TTC549 (cell line): ENCODE measurements at regions not wholly inside any gene's neighbourhood (a gene's known extent, or its start where the extent isn't known, plus 50 kb on each side); places are given as distances from the start of the nearest gene placed in this dataset.

Experiments used
- FAIRE-seq: peaks from 2 replicates; lab custom pipeline; 2012; peaks lifted over from hg19 to GRCh38; lab: Jason Lieb, UNC

DNA sequence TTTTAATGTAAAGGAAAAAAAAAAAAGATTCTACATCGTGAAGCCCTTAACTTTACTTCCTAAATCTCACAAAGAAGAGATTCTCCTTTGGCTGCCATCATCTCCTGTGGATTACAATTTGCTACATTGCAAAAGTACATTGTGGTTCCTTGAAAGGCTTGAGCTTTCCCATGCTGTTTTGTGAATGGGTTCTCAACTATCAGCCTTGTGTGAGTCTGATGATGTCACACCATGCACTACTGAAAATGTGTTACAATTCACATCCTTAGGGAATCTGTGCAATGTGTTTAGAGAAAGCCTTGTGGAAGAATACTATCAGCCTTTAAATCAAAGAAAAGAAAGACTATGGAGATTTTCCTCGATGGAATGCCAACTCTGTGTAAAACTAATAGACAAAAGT, 510.0 kb upstream of the ALCAM start:
- no peak for FAIRE-seq

DNA sequence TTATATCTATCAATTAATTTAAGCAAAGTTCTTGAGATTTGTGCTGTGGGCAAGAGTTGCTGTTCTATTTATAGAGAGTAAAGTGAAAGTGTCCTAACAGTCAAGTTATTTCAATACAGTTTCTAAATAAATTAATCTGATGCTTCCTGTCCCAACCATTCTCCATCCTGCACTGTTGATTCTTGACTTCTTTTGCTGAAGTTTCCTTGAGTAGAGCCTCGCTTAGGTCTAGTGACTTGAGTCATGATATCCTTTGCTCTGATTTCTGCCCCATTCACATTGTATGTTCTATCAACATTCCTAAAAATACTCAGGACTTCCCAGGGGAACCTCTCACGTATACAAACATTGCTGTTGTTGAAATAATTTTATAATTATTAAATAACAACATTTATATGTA, 498.4 kb upstream of the ALCAM start:
- no peak for FAIRE-seq

DNA sequence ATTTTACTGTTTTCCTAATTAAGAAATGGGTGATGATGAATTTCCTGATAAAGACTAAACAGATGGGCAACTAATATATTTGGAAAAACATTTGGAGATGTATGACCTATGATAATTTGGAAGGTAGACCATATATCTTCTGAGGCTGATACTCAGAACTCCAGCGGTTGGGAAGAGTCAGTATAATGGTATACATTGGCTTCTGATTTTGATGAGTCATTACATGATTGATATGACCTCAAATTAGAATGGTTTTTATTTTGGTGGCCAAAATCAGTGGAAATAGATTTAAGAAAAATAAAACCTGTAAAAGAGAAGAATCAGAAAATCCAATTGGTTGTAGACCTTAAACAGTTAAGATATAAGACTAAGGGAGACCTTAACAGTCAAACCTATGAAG, 496.4 kb upstream of the ALCAM start:
- FAIRE-seq, result no peak

DNA sequence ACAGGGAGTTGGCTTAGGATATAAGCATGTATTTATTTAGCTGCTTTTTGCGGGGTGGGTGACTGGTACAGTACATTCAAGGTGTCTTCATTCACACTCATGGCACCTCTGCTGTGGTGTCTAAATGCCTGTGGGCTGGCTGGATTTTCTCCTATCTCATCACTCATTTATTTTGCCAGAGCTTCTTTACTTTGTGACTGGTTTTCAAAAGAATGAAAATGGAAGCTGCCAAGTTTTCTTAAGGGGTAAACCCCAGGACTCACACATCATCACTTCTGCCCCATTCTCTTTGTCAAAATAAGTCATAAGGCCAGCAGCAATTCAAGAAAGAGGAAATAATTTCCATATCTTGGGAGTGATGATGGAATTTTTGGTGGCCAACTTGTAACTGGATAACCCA, 493.4 kb upstream of the ALCAM start:
- no peak for FAIRE-seq

DNA sequence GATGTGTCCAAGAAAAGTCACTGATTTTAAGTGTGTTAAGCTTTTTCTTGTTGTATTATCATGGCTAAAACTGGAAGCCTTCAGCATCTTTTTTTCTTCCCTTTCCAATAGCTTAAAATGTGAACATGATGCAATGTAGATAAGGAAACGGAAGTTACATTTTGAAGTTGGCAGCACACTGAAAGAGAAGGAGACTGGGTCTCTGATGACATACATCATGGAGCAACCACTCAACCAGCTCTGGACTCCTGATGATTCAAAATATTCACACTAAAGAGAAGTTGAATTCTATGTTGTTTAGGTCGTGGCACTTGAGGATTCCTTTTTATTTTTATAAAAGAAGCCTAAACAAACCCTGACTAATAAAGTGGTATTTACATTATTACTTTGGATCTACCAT, 488.3 kb upstream of the ALCAM start:
- no peak for FAIRE-seq

DNA sequence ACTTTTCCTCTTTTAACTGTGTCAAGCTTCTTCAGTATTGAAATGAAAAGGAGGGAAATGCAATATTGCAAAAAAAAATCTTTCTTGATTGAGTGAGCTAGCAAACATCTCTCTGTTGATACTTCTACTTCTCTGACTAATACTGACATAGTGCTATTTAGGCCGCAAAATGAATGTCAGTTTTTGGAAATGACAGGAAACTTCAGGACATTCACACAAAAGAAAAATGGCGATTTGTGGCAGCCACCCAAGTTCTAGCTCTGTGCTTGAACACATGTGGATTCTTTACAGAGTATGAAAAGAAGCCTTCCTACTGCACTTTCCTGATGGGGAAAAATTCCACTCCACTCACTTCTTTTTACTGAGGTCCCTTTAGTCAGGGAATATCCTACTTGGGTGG, 486.8 kb upstream of the ALCAM start:
- FAIRE-seq, result no peak

DNA sequence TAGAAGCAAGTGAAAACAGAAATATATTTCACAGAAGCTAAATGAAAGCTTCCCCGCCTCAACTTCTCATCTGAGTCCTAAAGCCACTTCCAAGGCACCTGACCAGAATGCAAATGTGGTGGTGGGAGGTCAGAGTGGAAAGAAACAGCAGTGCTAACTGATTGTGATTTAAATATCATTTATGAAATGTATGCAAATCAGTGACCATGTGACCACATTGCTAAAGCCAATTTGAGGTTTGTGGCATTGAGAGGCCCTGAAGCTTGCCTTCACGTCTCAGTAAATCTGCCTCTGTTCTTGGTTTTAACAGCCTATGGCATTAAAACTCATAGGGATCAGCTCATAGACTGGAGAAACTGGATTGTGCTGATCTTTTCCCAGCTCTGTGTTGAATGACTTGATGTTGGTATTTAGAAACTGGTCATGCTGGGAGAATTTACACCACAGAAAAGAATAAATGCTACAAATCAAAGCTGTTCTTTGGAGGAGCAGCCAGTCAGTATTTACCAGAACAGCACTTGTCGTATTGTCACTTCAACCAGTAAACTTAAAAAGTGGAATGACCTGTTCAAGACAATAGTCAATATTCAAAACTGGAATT, 481.4 kb upstream of the ALCAM start:
- FAIRE-seq, result no peak

DNA sequence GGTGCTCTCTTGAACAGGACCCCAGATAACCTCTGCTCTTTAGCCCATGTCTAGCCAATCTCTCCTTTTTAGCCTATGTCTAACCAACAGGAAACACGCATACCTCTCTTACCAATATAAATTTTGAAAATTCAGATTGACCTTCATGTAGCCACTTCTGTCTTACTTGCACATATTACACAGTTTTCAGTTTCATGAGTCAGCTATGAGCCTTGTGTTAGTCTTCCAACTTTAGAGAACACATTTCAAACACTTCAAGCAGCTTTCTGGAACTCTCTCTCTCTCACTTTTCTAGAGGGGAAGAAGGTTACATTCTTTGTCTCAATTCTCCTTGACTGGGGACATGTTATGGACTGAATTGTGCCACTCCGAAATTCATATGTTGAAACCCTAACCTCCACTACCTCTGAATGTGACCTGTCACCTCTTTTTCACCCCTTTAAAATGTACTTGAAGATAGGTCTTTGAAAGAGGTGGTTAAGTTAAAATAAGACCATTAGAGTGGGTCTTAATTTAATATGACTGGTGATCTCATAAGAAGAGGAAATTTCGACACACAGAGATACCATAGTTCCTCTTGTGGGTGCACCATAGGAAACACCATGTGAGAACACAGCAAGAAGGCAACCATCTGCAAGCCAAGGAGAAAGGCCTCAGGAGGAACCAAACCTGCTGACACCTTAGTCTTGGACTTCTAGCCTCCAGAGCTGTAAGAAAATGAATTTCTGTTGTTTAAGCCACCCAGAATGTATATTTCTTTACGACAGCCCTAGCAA, 480.3 kb upstream of the ALCAM start:
- no peak for FAIRE-seq

DNA sequence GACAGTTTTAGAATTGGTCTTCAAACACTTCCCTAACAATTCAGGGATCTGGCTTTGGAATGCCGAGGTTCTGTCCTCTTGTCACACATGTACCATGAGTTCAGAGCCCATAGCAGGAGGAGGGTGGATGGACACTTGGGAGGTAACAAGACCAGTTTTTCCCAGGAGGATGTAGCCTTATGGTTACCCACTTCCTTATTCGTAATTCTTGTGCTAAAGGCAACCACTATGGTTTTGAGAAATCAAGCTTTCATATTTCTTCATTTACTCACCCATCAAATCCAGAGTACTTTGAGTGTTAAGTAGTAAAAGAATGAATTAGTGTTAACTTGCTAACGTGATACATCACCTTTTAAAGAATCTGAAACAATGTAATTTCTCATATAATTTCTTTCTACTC, 479.6 kb upstream of the ALCAM start:
- FAIRE-seq, result no peak

DNA sequence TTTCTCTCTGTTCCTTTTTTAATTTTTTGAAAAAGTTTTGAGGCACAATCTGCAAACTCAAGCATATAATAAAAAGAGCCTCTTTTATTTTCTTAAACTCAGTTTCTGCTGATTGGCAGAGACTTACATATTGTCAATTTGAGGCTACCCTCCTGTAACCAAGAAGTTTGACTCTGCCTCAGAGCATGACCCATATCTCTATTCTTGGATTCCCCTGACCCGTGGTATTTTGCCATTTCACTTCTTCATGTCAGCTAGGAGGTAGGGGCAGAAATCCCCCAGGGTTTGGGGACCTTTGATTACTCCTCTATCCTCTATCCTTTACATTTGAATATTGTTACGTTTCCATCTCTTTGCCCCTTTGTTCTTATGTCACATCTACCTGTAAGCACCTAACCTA, 479.1 kb upstream of the ALCAM start:
- no peak for FAIRE-seq

DNA sequence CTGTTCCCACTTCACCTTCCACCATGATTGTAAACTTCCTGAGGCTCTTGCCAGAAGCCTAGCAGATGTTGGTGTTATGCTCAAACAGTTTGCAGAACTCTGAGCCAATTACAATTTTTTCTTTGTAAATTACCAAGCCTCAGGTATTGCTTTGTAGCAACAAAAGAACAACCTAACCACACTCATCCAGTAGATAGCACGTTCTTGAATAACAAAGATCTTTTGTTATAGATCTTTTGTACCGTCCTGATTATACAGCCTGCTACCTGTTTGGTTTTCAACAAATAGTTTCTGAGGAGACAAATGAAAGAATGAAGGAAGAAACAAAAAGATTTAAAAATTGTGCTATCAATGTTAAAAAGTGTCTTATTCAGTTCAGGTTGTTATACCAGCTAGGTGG, 474.7 kb upstream of the ALCAM start:
- FAIRE-seq, result no peak

DNA sequence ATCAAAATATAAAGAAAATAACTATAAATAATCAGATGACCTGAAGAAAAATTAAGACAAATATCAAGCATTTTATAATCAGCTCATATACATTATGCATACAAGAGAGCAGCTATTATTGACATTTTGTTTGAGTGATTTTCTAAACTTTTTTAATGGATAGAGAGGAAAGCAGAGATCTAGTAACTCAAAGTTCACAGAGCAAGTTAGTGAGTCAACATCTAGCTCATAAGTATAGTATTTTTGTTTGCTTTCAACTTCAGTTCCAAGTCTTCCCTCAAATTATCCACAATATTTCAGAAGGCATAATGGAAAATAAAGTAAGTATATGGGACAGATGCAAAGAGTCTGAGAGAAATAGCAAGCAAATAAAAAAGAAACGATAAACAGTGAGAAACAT, 470.1 kb upstream of the ALCAM start:
- FAIRE-seq, result no peak

DNA sequence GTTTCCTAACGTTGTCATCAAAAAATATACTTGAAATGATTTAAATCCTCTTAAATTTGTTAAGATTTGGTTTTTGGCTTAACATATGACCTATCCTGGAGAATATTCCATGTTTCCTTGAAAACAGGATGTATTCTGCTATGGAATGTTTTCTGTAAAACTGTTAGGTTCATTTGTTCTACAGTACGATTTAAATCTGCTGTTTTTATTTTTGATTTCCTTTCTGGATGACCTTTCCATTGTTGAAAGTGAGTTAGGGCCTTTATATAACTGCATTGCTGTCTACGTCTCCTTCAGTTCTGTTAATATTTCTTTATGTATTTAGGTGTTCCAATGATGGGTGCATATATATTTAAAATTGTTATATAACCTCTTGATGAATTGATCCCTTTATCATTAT, 465.3 kb upstream of the ALCAM start:
- FAIRE-seq, result no peak

DNA sequence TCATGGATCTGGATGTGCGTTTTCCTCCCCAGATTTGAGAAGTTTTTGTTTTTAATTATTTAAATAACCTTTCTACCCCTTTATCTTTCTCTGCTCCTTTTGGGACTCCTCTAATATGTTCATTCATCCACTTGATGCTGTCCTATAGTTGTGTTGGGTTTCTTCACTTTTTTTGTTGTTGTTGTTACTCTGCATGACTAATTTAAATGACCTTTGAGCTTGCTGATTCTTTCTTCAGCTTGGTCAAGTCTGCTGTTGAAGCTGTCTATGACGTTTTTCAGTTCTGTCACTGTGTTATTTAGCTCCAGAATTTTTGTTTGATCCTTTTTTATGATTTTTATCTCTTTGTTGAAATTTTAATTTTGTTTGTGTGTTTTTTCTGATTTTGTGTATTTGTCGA, 463.6 kb upstream of the ALCAM start:
- no peak for FAIRE-seq

DNA sequence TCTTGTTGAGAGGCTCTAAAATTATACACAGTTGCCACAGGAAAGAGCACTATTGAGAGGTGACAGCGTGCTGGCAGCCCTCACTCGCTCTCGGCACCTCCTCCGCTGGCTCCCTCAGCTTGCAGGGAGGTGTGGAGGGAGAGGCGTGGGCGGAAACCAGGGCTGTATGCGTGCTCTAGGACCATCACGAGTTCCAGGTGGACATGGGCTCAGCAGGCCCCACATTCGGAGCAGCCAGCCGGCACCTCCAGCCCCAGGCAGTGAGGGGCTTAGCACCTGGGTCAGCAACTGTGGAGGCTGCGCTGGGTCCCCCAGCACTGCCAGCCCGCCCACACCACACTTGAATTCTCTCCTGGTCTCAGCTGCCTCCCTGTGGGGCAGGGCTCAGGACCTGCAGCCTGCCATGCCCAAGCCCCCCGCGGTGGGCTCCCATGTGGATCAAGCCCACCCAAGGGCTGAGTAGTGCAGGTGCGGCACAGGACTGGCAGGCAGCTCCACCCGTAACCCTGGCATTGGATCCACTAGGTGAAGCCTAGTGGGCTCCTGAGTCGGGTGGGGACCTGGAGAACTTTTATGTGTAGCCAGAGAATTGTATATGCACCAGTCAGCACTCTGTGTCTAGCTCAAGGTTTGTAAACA, 460.6 kb upstream of the ALCAM start:
- FAIRE-seq, result no peak

DNA sequence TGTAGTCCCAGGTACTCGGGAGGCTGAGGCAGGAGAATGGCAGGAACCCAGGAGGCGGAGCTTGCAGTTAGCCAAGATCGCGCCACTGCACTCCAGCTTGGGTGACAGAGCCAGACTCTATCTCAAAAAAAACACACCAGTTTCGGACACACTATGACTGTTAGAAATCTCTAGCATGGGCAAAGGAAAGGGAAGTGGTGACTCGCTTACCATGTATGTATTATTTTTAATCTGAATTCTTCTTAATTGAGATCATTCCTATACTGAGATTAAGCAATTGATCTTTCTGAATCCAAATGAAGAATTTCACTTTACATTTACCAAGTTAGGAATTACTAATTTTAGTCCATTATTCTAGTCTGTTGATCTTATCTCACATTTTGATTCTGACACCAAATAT, 459.2 kb upstream of the ALCAM start:
- FAIRE-seq, result no peak

DNA sequence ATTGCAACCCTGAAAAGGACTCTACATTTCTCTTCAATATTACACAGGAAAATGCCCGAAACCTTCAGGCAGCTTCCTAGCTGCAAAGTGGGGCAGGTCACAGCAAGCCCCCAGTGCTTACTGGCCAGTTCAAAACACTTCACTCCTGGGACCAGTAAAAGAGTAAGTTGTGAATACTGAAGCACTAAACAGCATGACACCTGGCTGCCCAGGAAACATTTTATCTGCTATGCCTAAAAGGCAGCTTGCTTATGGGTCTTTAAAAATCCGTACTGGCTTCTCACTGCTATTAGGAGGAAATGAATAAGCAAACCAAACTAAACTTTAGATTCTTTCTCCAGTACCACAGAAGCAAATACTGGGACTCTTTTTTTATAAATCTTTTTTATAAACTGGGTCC, 457.9 kb upstream of the ALCAM start:
- FAIRE-seq, result no peak

DNA sequence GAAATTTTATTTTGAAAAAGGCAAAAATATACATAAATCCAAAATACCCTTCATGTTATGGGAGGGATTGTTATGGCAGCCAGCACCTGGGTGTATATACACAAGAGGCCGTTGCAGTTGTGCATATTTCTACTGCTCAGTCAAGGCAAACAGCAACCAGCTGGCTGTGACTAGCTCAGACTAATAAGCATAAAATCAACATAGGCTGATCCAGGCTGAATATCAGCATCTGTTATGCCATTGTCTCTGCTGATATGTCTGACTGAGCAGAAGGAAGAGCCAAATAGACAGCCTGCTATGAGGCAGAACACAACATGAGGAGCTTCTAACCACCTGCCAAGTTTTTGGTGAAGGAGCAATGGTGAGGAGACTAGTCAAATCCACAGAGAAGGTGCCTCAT, 457.5 kb upstream of the ALCAM start:
- no peak for FAIRE-seq

DNA sequence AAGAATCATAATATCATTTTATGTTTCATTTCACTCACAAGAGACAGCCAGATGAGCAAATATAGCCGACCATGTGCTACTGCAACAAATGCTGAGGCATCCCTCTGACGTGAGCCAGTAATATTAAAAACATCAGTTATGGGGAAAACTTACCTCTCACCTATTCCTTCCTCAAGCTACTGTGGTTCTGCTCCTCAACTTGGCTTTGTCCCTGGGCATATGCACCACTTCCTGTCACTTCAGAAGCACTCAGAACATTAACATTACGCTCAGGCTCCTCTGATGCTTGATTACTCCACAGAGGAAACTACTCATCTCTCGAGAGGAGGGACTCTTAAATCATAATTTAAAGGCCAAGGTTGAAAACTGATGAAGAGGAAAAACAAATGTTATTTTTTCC, 457.0 kb upstream of the ALCAM start:
- FAIRE-seq, result no peak

DNA sequence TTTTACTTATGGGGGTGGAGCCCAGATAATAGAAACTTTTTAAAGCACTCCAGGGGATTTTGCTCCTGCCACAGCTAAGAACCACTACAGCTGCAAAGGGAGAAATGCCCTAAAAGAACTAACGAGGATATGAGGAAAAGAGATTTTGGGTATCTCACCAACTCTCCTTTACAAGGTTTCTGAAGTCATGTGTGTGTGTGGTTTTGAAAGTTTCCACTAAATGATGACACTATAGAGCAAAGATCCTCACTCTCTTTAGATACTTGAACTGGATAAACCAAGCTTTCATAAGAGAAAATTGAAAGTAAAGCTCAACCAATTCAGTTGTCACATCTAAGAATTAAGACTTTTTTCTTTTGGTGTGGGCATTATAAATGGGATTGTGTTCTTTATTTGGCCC, 455.3 kb upstream of the ALCAM start:
- FAIRE-seq, result no peak

DNA sequence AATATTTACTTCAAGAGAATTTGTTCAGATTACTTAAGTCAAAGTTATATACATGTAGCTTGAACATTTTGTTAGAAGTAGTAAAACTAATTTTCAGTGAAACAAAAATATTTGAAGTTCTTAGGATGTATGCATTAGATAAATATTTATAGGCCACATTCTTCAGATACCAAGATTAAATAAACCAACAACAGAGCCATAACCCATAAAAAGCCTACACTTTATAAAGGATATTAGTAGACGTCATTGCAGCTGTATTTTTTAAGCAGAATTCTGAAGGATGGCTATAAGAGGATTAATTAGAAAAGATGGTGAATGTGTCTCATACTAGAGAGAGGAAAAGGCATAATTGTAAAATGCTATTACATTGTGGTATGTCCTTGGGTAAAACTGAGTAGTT, 449.7 kb upstream of the ALCAM start:
- FAIRE-seq, result no peak

DNA sequence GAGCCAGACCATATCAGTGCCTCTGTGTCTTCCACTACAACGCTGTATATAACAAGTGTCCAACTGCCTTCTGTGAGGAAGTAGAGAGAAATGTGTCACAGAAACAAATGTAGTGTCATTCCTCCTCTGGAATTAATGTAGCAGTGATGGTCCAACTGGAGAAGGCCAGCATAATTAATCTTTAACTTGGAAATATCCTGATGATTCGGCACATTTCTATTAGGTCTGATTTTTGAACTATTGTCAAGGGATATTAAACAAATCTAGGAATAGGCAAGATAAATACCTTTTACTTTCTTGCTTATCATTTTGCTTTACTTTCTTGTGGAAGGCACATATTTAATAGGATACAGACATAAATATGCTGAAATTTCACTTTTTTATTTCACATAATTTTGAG, 446.2 kb upstream of the ALCAM start:
- FAIRE-seq, result no peak

DNA sequence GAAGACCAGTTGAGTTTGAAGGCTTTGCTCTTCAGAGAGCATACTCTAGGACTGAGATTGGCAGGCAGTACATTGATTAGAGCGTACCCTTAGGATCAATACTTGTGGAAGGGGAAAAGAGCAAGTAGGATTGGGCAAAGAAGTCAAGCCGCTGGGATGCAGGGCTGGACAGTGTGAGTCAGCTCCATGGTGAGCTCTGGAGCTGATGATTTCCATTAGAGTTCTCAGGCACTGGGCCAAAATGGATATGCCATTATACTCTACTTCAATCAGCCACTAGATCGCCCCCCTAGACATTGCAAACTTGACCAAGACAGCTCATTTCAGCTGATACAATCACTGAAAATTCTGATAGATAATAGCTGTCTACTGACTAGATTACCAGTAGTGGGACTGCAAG, 432.7 kb upstream of the ALCAM start:
- no peak for FAIRE-seq

DNA sequence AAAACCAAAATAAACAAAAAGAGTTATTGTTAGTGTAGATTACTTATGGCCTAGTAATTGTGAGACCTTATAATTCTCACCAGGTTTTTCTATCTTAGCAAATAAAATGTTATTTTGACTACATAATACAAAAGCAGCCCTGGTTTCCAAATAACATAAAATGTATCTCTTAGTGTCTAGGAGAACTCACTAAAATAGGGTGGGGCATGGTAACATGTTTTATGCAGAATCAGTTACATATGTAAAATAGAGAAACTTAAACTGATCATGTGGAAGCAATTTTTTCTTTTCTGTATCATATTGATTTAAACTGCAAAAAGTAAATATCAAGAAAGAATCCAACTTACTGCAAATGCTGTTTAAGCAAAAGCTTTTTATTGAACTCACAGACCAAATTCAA, 431.1 kb upstream of the ALCAM start:
- FAIRE-seq, result no peak
